ENCODE measurements at regions not wholly inside any gene's neighbourhood (a gene's known extent, or its start where the extent isn't known, plus 50 kb on each side); places are given as distances from the start of the nearest gene placed in this dataset.

DNA sequence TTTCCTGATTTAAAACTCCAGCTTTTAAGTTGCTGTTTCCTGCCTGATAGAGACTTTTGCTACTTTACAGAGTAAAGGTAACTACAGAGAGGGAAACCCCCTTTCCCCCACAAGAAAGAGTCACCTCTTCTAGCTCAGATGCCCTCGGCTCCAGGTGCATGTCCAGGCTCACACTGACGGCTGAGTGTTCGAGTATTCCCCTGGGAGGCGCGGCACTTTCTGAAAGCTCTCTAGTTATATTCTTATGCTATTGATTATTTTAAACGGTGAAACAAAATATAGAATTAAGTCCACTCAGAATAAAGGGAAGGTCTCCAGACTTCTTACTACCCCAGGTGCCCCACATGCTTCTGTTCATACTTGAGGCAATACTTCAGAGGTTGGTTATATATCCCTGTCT lies 160.3 kb upstream of the FMN2 start:
- ATAC-seq (no peak), DNase-seq (no peak)
- no peak overlapping the region for H3K4me3 ChIP-seq
- H3K4me1 ChIP-seq (ENCODE audit: low read depth) = no peaks in the 10 kb centered on the region
- intact Hi-C loops (cut with DNase I, micrococcal nuclease) = no loop called here
- H3K36me3 ChIP-seq (ENCODE audit: low read depth) = no peaks in the 10 kb centered on the region
- no peaks in the 10 kb centered on the region for H3K9me3 ChIP-seq
- TF ChIP-seq, protein P1, sequence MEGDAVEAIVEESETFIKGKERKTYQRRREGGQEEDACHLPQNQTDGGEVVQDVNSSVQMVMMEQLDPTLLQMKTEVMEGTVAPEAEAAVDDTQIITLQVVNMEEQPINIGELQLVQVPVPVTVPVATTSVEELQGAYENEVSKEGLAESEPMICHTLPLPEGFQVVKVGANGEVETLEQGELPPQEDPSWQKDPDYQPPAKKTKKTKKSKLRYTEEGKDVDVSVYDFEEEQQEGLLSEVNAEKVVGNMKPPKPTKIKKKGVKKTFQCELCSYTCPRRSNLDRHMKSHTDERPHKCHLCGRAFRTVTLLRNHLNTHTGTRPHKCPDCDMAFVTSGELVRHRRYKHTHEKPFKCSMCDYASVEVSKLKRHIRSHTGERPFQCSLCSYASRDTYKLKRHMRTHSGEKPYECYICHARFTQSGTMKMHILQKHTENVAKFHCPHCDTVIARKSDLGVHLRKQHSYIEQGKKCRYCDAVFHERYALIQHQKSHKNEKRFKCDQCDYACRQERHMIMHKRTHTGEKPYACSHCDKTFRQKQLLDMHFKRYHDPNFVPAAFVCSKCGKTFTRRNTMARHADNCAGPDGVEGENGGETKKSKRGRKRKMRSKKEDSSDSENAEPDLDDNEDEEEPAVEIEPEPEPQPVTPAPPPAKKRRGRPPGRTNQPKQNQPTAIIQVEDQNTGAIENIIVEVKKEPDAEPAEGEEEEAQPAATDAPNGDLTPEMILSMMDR (IDR thresholded peaks at IDR 0.05) = no peak

DNA sequence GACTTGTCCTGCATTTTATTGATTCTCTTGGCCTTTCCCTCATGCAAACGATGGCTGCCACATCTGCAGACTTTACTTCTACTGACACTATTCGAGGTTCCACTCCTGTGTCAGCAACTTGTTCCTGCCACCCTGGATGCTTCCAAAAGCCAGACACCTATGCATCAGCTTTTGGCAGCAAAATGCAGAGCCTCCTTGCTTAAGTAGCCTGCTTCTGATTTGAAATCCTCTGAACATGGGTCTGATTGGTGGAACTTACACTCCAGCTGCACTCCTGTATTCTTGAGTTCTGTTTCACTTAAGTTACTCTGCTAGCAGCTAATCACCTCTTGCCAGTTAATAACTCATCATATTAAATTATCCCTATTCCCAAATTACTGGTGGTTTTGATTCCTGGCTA lies 152.1 kb upstream of the FMN2 start:
- intact Hi-C loops (cut with DNase I, micrococcal nuclease) = no loop called here
- peaks cover 8% of the 10 kb centered on the region for H3K9me3 ChIP-seq
- TF ChIP-seq, protein P1 (IDR thresholded peaks at IDR 0.05) = no peak
- H3K36me3 ChIP-seq (ENCODE audit: low read depth) = no peaks in the 10 kb centered on the region
- H3K4me3 ChIP-seq = no peak overlapping the region
- no peak for ATAC-seq
- no peak for DNase-seq
- H3K4me1 ChIP-seq (ENCODE audit: low read depth) = no peaks in the 10 kb centered on the region

DNA sequence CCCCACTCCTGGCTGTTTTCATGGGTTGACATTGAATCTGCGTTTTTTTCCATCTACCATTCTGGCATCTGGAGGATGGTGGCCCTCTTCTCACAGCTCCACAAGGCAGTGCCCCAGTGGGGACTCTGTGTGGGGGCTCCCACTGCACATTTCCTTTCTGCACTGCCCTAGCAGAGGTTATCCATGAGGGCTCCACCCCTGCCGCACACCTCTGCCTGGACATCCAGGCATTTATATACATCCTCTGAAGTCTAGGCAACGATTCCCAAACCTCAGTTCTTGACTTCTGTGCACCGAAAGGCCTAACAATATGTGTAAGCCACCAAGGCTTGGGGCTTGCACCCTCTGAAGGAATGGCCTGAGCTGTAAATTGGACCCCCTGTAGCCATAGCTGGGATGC lies 147.9 kb upstream of the FMN2 start:
- no peaks in the 10 kb centered on the region for H3K4me1 ChIP-seq (ENCODE audit: low read depth)
- DNase-seq (no peak), ATAC-seq (no peak)
- no peaks in the 10 kb centered on the region for H3K36me3 ChIP-seq (ENCODE audit: low read depth)
- intact Hi-C loops (cut with DNase I, micrococcal nuclease) = no loop called here
- H3K9me3 ChIP-seq = peaks cover 8% of the 10 kb centered on the region
- H3K4me3 ChIP-seq = no peak overlapping the region
- TF ChIP-seq, protein P1 (IDR thresholded peaks at IDR 0.05) = no peak

DNA sequence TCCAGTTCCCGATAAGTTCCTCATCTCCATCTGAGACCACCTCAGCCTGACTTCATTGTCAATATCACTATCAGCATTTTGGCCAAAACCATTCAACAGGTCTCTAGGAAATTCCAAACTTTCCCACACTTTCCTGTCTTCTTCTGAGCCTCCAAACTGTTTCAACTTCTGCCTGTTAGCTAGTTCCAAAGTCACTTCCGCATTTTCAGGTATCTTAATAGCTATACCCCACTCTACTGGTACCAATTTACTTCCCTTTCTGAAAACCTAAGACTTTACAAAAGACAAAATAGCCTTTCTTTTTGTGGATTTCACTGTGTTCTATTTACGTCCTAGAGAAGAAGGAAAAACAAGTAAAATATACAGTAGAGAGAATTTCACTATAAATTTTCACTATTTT lies 147.0 kb upstream of the FMN2 start:
- no peaks in the 10 kb centered on the region for H3K36me3 ChIP-seq (ENCODE audit: low read depth)
- H3K4me3 ChIP-seq = no peak overlapping the region
- TF ChIP-seq, protein P1 (IDR thresholded peaks at IDR 0.05) = no peak
- H3K4me1 ChIP-seq (ENCODE audit: low read depth) = no peaks in the 10 kb centered on the region
- peaks cover 8% of the 10 kb centered on the region for H3K9me3 ChIP-seq
- ATAC-seq (no peak), DNase-seq (no peak)
- intact Hi-C loops (cut with DNase I, micrococcal nuclease) = no loop called here

DNA sequence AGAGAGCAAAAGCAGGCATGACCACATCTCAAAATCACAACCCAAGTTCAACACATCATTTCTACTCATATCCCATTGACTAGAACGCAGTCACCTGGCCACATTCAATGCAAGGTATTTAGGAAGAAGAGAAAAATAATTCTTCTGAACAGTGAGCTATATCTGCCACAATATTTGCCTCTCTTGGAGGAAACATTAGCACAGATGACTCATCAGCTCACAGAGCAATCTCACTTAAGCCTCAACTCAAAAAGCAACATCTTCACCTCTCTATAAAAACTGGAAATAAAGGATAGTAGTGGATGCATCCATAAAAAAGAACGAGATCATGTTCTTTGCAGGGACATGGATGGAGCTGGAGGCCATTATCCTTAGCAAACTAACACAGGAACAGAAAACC lies 143.9 kb upstream of the FMN2 start:
- H3K36me3 ChIP-seq (ENCODE audit: low read depth) = no peaks in the 10 kb centered on the region
- DNase-seq (no peak), ATAC-seq (no peak)
- intact Hi-C loops (cut with DNase I, micrococcal nuclease) = no loop called here
- TF ChIP-seq, protein P1 (IDR thresholded peaks at IDR 0.05) = no peak
- H3K9me3 ChIP-seq = peaks cover 8% of the 10 kb centered on the region
- no peak overlapping the region for H3K4me3 ChIP-seq
- no peaks in the 10 kb centered on the region for H3K4me1 ChIP-seq (ENCODE audit: low read depth)

DNA sequence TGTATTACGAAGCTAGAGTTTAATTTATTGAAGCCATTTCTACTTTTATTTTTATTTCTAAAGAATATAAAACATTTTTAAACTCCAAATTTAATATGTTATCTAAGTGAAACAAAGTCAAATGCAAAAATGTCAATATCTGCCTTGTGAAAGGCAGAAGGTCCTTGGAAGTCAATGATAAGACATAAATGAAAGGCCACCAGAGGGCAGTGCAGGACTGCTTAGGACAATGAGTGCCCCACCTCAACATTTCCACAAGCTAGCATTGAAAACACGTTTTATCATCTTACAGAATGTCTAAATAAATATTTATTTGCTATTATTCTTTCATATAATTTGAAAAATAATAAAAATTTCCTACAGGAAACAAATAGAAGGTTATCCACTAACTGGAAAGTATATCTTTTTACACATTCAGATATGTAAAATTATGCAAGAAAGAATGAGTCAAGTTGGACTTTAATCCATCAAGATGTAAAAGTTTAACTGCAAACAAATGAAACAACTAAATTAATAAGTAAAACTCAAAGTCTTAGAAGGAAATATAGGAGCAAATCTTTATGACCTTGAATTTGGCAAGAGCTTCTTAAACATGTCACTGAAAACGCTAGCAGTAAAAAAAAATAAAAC lies 140.1 kb upstream of the FMN2 start:
- TF ChIP-seq, protein P1 (IDR thresholded peaks at IDR 0.05) = peak; percentile 36
- intact Hi-C loops (cut with DNase I, micrococcal nuclease) = no loop called here
- ATAC-seq = peak; percentile 71
- Histone ChIP-seq H3K4me1 (ENCODE audit: low read depth) (no peaks in the 10 kb centered on the region), H3K4me3 (no peak overlapping the region), H3K9me3 (no peaks in the 10 kb centered on the region), H3K36me3 (ENCODE audit: low read depth) (no peaks in the 10 kb centered on the region)
- peak in 1 of 3 donors; percentile 96 for DNase-seq
